Panc1 (cell line): ENCODE measurements at regions not wholly inside any gene's neighbourhood (a gene's known extent, or its start where the extent isn't known, plus 50 kb on each side); places are given as distances from the start of the nearest gene placed in this dataset.

Source experiments
- ATAC-seq: fragments of 200-7000 bp; cut with Tn5 transposase; 2 replicates; pipeline ENCODE4 v1.9.1; 2020; ENCODE audit warnings: mild to moderate bottlenecking, moderate library complexity
- BruUV-seq: library from RNA; stranded (reverse); fragments of 400-500 nt; replicated peaks from 2 replicates; lab custom pipeline; 2021; lab: Mats Ljungman, UMichigan
- CTCF ChIA-PET: fragments of 300-600 bp; sonication (Branson Sonifier 250); formaldehyde crosslinking; loops from one replicate; lab custom pipeline; 2022; ENCODE audit warnings: antibody characterized with exemption; lab: Charles Lee
- POLR2A ChIA-PET: fragments of 300-600 bp; sonication (Branson Sonifier 250); formaldehyde crosslinking; loops from one replicate; lab custom pipeline; 2022; ENCODE audit warnings: antibody characterized with exemption; lab: Charles Lee
- DNase-seq: peaks from one replicate; pipeline ENCODE4 v3.0.0-alpha.2; 2010; ENCODE audit warnings: low read depth, low spot score
- H3K27ac ChIP-seq: 2 replicates; pipeline ENCODE4 v1.5.1; 2011; ENCODE audit warnings: mild to moderate bottlenecking, low read length, inconsistent platforms
- H3K27me3 ChIP-seq: fragments of 200-500 bp; sonication (Bioruptor generic); 2 replicates; pipeline ENCODE4 v1.6.0; 2014; ENCODE audit warnings: low read length, inconsistent platforms; ENCODE audit not compliant: control insufficient read depth, insufficient read depth
- H3K36me3 ChIP-seq: fragments of 200-500 bp; sonication (Bioruptor generic); 2 replicates; pipeline ENCODE4 v1.5.1; 2014; ENCODE audit warnings: inconsistent platforms, mild to moderate bottlenecking, low read length, moderate library complexity; ENCODE audit not compliant: control insufficient read depth, insufficient read depth
- H3K4me1 ChIP-seq: 2 replicates; pipeline ENCODE4 v1.5.1; 2011; ENCODE audit warnings: inconsistent platforms, mild to moderate bottlenecking, low read length, moderate library complexity; ENCODE audit not compliant: control insufficient read depth, insufficient read depth
- H3K4me3 ChIP-seq, 2 experiments: 2 replicates each; pipeline ENCODE4 v1.5.1; 2011 to 2012; ENCODE audit warnings: low read depth in 2 of 2, low read length in 2 of 2, mild to moderate bottlenecking in 2 of 2, inconsistent platforms in 1 of 2, moderate library complexity in 1 of 2
- H3K9me3 ChIP-seq: fragments of 200-500 bp; sonication (Bioruptor generic); 2 replicates; pipeline ENCODE4 v1.5.1; 2014; ENCODE audit warnings: low read depth, mild to moderate bottlenecking, inconsistent platforms, low read length, moderate library complexity; ENCODE audit not compliant: control insufficient read depth, insufficient read depth
- POLR2AphosphoS5 ChIP-seq: IDR thresholded peaks from 2 replicates; pipeline ENCODE4 v1.6.1; 2012; ENCODE audit warnings: mild to moderate bottlenecking, low read depth, low read length, moderate library complexity
- SIN3A ChIP-seq: IDR thresholded peaks from 2 replicates; pipeline ENCODE4 v1.6.1; 2012; ENCODE audit warnings: low read depth, mild to moderate bottlenecking, low read length, moderate library complexity, borderline replicate concordance; ENCODE audit not compliant: insufficient read depth
- TCF7L2 ChIP-seq: IDR thresholded peaks from 2 replicates; pipeline ENCODE4 v1.6.1; 2011; ENCODE audit warnings: mild to moderate bottlenecking, low read depth, low read length, inconsistent platforms
- in situ Hi-C: cut with HindIII; loops from 2 replicates; pipeline ENCODE4 v1.10.0; 2016; ENCODE audit warnings: low sequenced_read_pairs, low pct_unique_long_range_greater_than_20kb
- intact Hi-C: fragments of 100-400 bp; cut with micrococcal nuclease; formaldehyde crosslinking; loops from one replicate; pipeline ENCODE4 v1.10.0; 2022; ENCODE audit not compliant: unreplicated experiment
- TF ChIP-seq, protein P1 (sequence below), 2 experiments: IDR thresholded peaks; 2 replicates each; pipeline ENCODE4 v1.6.1; 2011 to 2012; ENCODE audit warnings: low read depth in 2 of 2, control low read depth in 1 of 2, low read length in 1 of 2, mild to moderate bottlenecking in 1 of 2, moderate library complexity in 1 of 2; ENCODE audit not compliant: insufficient read depth in 1 of 2
- TF ChIP-seq, protein P2 (sequence below): fragments of 450-650 bp; IDR thresholded peaks from 2 replicates; pipeline ENCODE4 v1.5.1; 2017; ENCODE audit warnings: mild to moderate bottlenecking

DNA sequence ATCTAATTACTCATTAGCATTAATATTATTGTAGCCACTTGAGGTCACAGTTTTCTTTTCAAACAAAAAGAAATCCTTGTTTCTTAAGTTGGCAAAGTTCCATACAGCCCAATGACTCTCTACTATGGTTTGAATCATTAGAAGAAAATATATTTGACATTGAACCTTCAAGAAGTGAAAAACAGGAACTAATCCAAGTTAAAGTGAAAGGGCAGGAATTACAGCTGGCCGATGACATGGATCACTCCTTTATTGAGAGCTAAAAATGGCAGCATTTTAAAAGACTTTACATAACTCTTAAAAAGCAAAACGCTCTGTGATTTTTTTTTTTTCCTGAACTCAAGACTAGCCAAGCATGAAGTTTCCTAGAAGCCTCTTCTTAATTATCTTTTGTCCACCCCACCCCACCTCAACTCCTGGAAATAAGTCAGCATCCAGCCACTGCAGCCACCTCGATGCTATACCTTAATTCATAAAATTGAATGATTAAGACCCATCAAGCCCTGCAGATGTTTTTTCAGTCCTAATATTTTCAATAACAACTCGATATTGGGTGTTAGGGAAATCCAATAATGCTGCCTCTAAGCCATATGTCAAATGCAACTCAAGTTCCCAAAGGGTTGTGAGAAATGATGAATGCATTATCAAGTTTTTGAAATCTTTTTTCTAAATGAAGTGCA is 323.1 kb downstream of the HHIPL2 start:
- DNase-seq = no peak

DNA sequence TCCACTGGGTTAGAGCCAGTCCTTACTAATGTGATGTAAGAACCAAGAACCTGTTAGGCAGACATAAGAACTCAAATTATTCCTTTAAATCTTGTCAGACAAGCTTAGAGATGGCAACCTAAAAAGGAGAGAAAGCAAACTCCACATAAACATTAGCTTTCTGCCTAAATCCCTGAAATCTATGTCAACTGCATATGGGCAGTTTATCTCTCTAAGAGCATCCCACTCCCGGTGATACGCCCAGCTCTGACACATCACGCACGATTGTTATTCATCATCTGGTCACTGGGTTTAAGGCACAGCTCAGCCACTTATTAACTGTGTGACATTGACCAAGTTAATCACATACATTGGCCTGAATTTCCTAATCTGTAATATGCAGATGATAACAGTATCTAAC is 323.7 kb downstream of the HHIPL2 start:
- Histone ChIP-seq H3K9me3 (no peaks in the 10 kb centered on the region), H3K4me3 (no peak overlapping the region), H3K4me1 (no peaks in the 10 kb centered on the region), H3K36me3 (no peaks in the 10 kb centered on the region), H3K27ac (no peak overlapping the region), H3K27me3 (no peaks in the 10 kb centered on the region)
- POLR2A ChIA-PET = no interaction called here
- in situ Hi-C loops = no loop called here
- ATAC-seq (no peak), DNase-seq (no peak)
- no peak for TF ChIP-seq SIN3A
- TF ChIP-seq, protein P1, sequence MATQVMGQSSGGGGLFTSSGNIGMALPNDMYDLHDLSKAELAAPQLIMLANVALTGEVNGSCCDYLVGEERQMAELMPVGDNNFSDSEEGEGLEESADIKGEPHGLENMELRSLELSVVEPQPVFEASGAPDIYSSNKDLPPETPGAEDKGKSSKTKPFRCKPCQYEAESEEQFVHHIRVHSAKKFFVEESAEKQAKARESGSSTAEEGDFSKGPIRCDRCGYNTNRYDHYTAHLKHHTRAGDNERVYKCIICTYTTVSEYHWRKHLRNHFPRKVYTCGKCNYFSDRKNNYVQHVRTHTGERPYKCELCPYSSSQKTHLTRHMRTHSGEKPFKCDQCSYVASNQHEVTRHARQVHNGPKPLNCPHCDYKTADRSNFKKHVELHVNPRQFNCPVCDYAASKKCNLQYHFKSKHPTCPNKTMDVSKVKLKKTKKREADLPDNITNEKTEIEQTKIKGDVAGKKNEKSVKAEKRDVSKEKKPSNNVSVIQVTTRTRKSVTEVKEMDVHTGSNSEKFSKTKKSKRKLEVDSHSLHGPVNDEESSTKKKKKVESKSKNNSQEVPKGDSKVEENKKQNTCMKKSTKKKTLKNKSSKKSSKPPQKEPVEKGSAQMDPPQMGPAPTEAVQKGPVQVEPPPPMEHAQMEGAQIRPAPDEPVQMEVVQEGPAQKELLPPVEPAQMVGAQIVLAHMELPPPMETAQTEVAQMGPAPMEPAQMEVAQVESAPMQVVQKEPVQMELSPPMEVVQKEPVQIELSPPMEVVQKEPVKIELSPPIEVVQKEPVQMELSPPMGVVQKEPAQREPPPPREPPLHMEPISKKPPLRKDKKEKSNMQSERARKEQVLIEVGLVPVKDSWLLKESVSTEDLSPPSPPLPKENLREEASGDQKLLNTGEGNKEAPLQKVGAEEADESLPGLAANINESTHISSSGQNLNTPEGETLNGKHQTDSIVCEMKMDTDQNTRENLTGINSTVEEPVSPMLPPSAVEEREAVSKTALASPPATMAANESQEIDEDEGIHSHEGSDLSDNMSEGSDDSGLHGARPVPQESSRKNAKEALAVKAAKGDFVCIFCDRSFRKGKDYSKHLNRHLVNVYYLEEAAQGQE (IDR thresholded peaks at IDR 0.05; ENCODE audit: insufficient read depth in 1 of 2, low read depth in 2 of 2, low read length in 1 of 2) = no peak
- TF ChIP-seq, protein P2, sequence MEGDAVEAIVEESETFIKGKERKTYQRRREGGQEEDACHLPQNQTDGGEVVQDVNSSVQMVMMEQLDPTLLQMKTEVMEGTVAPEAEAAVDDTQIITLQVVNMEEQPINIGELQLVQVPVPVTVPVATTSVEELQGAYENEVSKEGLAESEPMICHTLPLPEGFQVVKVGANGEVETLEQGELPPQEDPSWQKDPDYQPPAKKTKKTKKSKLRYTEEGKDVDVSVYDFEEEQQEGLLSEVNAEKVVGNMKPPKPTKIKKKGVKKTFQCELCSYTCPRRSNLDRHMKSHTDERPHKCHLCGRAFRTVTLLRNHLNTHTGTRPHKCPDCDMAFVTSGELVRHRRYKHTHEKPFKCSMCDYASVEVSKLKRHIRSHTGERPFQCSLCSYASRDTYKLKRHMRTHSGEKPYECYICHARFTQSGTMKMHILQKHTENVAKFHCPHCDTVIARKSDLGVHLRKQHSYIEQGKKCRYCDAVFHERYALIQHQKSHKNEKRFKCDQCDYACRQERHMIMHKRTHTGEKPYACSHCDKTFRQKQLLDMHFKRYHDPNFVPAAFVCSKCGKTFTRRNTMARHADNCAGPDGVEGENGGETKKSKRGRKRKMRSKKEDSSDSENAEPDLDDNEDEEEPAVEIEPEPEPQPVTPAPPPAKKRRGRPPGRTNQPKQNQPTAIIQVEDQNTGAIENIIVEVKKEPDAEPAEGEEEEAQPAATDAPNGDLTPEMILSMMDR = no peak
- no TSS peak for BruUV-seq
- intact Hi-C loops = no loop called here
- CTCF ChIA-PET = no interaction called here

More for the DNA sequence above, 323.1 kb downstream of the HHIPL2 start:
- TF ChIP-seq, protein P1 (IDR thresholded peaks at IDR 0.05; ENCODE audit: insufficient read depth in 1 of 2, low read depth in 2 of 2, low read length in 1 of 2) = no peak
- TF ChIP-seq POLR2AphosphoS5 (no peak), SIN3A (no peak), TCF7L2 (no peak)
- TF ChIP-seq, protein P2 = no peak
- POLR2A ChIA-PET = no interaction called here
- in situ Hi-C loops (no loop called here), intact Hi-C loops (no loop called here)
- no peaks in the 10 kb centered on the region for H3K9me3 ChIP-seq
- no peak overlapping the region for H3K4me3 ChIP-seq
- no peaks in the 10 kb centered on the region for H3K4me1 ChIP-seq
- no peaks in the 10 kb centered on the region for H3K27me3 ChIP-seq
- no peaks in the 10 kb centered on the region for H3K36me3 ChIP-seq
- no TSS peak for BruUV-seq
- no peak overlapping the region for H3K27ac ChIP-seq
- CTCF ChIA-PET = no interaction called here
- no peak for ATAC-seq
